GM18520 (cell line): ENCODE measurements at regions not wholly inside any gene's neighbourhood (a gene's known extent, or its start where the extent isn't known, plus 50 kb on each side); places are given as distances from the start of the nearest gene placed in this dataset.
"Not testable (repeated sequence)": the region's sequence is repeated elsewhere in the genome, so short reads cannot be mapped to it uniquely, and the experiment has no call there.

ENCODE experiments used
- ATAC-seq: cut with Tn5 transposase; IDR thresholded peaks from one replicate; pipeline ENCODE4 v1.9.1; 2021; ENCODE audit not compliant: unreplicated experiment

GRCh38 chr2:16415861-16416260, 249.8 kb downstream of the CYRIA start:
- not testable (repeated sequence) for ATAC-seq

GRCh38 chr2:16413947-16414346, 251.7 kb downstream of the CYRIA start:
- no peak for ATAC-seq

- no peak for ATAC-seq
Measured at GRCh38 chr2:16413285-16413684, 252.3 kb downstream of the CYRIA start.

DNA sequence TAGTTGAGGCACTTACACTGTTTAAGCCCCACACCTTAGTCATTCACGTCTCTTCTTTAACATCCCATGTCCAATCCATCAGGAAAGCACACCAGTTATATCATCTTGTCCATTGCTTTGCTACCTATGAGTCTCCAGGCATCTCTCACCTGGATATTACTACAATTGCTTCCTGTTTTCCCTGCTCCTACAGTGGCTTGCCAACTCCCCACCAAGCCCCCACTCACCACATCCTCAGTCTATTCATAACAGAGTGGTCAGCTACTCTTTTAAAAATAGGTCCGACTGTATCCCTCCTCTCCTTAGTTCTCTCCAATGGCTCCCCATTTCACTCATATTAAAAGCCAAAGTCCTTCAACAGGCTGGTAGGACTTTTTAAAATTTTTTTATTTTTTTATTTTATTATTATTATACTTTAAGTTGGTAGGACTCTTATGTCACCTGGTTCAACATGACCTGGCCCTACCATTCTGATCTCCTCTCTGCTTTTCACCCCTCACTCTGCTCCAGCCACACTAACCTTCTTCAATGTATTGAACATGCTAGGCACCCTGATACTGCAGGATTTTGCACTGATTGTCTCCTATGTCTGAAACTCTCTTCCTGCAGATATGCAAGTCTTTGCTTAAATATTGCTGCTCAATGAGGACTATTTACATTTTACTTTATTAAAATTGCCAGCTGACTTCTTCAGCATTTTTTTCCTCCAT, 253.2 kb downstream of the CYRIA start:
- no peak for ATAC-seq

- ATAC-seq = no peak
Measured at GRCh38 chr2:16411788-16412187, 253.8 kb downstream of the CYRIA start.

- ATAC-seq = no peak
Measured at GRCh38 chr2:16409849-16410248, 255.8 kb downstream of the CYRIA start.

- no peak for ATAC-seq
Measured at GRCh38 chr2:16409006-16409390, 256.6 kb downstream of the CYRIA start.

DNA sequence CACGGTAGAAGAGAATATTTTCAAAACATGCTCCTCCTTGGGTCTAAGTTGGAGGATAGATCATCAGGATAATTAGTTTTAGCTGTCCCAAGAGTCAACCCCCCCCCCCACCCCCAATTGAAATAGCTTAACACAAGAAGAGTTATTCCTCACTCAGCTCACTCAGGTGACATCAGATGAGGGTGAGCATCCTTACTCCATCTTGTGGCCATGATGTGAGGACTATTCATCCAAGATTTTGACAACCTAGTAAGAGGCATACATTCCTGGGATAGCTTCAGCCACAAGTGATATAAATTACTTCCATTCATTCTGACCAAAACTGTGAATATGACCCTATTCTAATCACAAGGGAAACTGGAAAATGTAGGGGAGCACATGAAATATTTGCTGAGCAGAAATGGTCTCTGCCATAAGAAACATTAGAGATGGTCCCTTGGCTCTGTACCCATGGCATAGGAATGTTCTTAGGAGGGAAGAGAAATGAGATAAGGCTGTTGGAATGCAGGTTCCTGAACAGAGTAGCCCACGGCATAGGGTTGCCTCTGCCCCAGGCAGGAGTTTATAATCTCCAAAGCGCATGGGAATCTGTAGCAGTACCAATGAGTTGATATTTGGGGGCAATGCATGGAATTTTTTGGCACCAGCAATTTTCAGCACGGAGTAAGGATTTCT, 257.2 kb downstream of the CYRIA start:
- no peak for ATAC-seq

DNA sequence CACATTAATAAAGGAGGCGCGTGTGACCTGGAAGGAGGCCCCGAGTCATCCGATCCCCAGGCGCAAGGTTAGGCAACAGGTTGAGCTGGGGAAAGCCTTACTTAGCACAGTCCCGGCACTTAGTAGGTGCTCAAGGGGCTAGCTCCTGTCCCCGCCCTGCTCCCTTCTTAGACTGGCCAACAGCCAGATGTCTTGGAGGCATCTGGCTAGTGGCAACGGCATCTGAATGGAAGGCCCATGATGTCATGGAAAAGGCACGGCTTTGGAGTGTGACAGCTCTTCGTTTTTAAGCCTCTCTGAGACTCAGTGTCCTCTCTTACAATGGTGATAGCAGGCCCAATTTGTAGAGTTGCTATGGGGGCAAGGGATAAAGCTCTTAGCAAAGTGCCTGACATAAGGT, 258.3 kb downstream of the CYRIA start:
- no peak for ATAC-seq

DNA sequence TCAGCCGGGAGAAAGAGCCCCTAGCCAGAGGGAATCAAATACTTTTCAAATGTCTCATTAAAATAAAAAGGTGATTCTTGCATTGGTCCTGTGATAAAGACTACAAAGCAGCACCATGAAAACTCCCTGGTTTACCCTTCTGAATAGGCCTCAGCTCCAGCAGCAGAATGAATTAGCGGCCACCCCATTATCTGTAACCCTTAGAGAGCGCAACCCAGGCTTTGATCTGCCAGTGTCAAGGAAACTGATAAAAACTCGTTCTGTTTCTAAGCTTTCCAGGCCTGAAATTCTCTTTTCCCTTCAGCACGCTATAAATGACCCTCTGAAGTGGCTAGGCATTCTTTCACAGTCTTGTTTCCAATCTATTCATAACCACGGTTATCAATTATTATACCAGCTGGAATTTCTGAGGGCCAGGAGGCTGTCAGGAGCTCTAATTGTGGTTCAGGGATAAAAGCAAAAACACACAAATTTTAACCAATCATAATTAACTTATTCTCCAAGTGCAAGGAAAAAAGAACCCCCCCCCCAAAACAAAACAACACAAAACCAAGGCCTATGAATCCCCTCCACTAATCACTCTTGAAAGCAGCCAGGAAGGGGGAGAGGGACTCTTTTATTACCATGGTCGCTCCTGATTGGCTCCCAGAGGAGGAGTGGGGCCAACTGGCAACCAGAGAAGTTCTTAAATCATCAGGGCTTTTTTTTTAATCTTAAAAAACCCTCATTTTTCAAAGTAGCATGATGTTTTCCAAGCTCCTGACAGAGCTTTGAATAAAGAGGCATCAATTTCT, 258.9 kb downstream of the CYRIA start:
- ATAC-seq = no peak

DNA sequence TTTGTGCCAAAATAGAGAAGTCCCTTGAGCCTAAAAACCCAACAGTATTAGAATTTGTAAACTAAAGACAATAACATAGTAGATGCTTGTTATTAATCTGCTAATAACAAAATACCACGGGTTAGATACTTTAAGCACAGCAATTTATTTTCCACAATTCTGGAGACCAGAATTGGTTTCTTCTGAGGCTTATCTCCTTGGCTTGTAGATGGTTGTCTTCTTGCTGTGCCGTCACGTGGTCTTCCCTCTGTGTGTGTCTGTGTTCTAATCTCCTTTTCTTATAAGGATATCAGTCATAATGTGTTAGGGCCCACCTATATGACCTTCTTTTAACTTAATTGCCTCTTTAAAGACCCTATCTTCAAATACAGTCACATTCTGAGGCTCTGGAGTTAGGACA, 260.1 kb downstream of the CYRIA start:
- ATAC-seq = no peak

DNA sequence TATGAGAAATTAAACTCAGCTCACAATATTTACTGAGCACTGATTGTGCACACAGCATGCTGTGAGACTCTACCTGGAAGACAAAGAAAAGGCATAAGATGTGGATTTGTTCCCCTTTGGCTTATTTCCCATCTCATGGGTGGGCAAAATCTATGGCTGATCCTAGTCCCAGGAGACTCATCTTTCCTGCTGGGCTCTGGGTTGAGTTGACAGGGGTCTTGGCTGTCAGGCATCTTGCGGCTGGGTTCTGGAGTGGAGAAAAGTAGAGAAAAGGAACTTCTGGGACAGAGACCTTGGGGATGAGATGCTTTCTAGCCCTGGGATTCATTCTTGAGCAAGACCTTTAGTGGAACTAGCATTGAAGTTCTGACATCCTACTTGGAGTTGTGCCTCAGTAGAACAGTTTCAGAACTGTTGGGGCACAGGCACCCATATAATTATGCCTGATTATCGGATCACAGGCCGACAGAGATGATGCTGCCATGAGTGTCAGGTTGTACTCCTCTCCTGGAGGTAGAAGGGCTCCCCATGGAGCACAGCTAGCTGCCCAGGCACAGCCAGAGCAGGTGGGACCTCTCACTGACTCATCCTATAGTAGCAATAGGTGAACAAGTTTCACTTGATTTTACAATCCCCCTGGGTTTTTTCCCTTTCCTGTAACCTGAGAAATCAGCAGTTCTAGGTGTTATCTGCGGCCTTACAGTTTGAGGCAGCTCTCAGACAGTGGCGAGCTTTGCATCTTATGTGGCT, 260.9 kb downstream of the CYRIA start:
- ATAC-seq = no peak

DNA sequence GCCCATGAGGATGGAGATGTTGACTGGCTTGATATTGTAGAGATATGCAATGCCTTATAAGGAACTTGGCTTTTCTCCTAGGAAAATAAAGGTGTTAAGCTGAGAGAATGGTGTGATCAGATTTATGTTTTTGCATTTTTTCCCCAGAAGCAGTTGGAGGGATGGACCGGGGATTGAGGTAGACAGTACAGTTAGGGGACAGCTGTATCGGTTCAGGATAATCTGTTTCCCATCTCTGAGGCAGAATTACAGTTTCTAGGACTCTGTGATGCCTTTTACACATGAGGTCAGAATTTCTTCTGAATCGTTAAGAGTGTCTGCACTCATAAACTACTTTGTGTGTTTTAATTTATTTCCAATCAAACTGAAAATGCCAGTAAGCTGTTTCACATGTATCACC, 261.5 kb downstream of the CYRIA start:
- no peak for ATAC-seq

- no peak for ATAC-seq
Measured at GRCh38 chr2:16402891-16403290, 262.7 kb downstream of the CYRIA start.

GRCh38 chr2:16401761-16402300, 263.8 kb downstream of the CYRIA start:
- no peak for ATAC-seq

DNA sequence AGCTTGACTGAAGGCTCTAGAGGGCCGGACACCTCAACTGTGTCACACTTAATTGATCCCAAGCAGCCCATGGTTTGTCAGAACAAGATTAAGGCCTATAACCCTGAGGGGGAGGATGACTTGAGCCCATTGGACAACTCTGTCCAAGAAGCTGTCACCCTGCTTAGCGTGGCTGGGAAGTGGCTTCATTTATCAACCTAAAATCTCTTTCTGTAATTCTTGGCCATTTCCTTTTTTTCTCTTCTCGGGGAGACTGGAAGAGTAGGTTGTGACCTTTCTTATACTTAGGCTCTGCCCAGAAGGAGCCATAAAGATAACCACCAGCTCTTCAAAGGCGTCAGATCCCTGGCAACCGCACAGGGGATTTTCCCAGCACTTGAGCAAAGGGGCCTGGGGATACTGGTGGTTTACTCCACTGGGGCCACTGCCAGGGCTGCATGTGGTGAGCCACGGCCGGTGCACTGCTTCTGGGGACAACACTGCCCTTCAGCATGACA, 265.5 kb downstream of the CYRIA start:
- ATAC-seq = no peak

- no peak for ATAC-seq
Measured at GRCh38 chr2:16398486-16399043, 267.1 kb downstream of the CYRIA start.

DNA sequence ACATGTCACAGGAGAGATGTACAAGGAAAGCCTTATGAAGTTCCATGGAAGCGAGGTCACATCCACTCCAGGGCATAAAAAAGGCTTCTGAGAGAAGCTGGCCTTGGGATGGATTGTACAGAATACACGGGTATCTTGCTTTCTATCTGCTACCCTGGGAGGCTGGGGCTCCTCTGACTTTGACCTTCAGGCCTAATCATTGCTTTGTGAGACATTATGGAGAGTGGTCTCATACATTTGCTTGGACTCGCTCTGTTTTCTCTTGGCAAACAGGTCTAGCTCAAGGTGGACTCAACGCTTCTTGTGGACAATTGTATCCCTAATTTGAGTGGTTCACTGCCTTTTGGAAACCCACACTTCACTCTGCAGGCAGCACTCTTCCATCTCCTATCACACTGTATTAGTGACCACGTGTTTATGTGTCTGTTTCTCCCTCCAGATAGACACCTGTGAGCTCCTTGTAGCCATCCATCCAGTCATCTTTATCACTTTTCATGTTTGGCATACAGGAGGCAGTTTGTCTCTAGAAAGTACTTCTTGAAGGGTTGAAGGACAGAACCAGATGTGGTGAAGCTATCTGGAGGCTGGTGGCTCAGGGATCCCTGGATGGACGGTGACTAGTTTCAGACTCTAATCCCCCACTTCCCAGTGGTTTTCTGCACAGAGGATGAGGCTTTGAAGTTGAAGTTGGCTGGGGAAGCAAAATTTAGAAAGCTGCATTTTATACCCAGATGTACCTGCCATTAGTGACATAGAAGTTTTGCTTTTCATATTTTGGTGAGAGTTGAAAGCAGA, 267.8 kb downstream of the CYRIA start:
- no peak for ATAC-seq

GRCh38 chr2:16396986-16397385, 268.6 kb downstream of the CYRIA start:
- no peak for ATAC-seq

- ATAC-seq = no peak
Measured at GRCh38 chr2:16396171-16396570, 269.5 kb downstream of the CYRIA start.
